H9 (cell line): ENCODE measurements at regions not wholly inside any gene's neighbourhood (a gene's known extent, or its start where the extent isn't known, plus 50 kb on each side); places are given as distances from the start of the nearest gene placed in this dataset.

Source experiments
- DNase-seq: peaks from one replicate; pipeline ENCODE4 v3.0.0-alpha.2; 2017
- H2AFZ ChIP-seq: one replicate; pipeline ENCODE4 v1.6.1; 2013; ENCODE audit warnings: mild to moderate bottlenecking, low read length, control low read depth, moderate library complexity
- H2AK5ac ChIP-seq: 2 replicates; pipeline ENCODE4 v1.6.1; 2013; ENCODE audit warnings: low read length, control low read depth, mixed read lengths; ENCODE audit not compliant: insufficient read length
- H2BK120ac ChIP-seq: one replicate; pipeline ENCODE4 v1.6.1; 2013; ENCODE audit warnings: low read depth, mild to moderate bottlenecking, low read length, control low read depth, inconsistent platforms; ENCODE audit not compliant: poor library complexity, severe bottlenecking
- H2BK12ac ChIP-seq: 2 replicates; pipeline ENCODE4 v1.6.1; 2013; ENCODE audit warnings: low read length, control low read depth, mixed read lengths, low read depth; ENCODE audit not compliant: insufficient read length
- H2BK15ac ChIP-seq: 2 replicates; pipeline ENCODE4 v1.6.1; 2013; ENCODE audit warnings: low read depth, low read length, control low read depth
- H2BK20ac ChIP-seq: one replicate; pipeline ENCODE4 v1.6.1; 2013; ENCODE audit warnings: low read depth, mild to moderate bottlenecking, low read length, control low read depth, inconsistent platforms; ENCODE audit not compliant: poor library complexity, severe bottlenecking
- H2BK5ac ChIP-seq: 2 replicates; pipeline ENCODE4 v1.6.1; 2013; ENCODE audit warnings: low read length, control low read depth, mixed read lengths; ENCODE audit not compliant: insufficient read length
- H3K14ac ChIP-seq: 2 replicates; pipeline ENCODE4 v1.6.1; 2013; ENCODE audit warnings: low read length, control low read depth; ENCODE audit not compliant: insufficient read depth
- H3K18ac ChIP-seq: 2 replicates; pipeline ENCODE4 v1.6.1; 2013; ENCODE audit warnings: low read depth, mild to moderate bottlenecking, mixed read lengths, low read length, control low read depth; ENCODE audit not compliant: insufficient read length
- H3K23ac ChIP-seq: 2 replicates; pipeline ENCODE4 v1.6.1; 2013; ENCODE audit warnings: low read length, control low read depth, mixed read lengths, low read depth; ENCODE audit not compliant: insufficient read length
- H3K23me2 ChIP-seq: 2 replicates; pipeline ENCODE4 v1.6.1; 2013; ENCODE audit warnings: low read depth, mild to moderate bottlenecking, mixed read lengths, low read length, control low read depth; ENCODE audit not compliant: insufficient read length, poor library complexity, severe bottlenecking
- H3K27ac ChIP-seq: 2 replicates; pipeline ENCODE4 v1.5.1; 2013; ENCODE audit warnings: low read length, control low read depth, mixed read lengths, low read depth; ENCODE audit not compliant: insufficient read length
- H3K27me3 ChIP-seq: 2 replicates; pipeline ENCODE4 v1.6.1; 2013; ENCODE audit warnings: low read length, control low read depth, inconsistent platforms; ENCODE audit not compliant: insufficient read depth
- H3K4ac ChIP-seq: 2 replicates; pipeline ENCODE4 v1.6.1; 2013; ENCODE audit warnings: low read depth, mild to moderate bottlenecking, control low read depth, inconsistent platforms, low read length, moderate library complexity
- H3K4me1 ChIP-seq: 2 replicates; pipeline ENCODE4 v1.6.1; 2013; ENCODE audit warnings: low read length, control low read depth, inconsistent platforms; ENCODE audit not compliant: insufficient read depth
- H3K4me2 ChIP-seq: 2 replicates; pipeline ENCODE4 v1.6.1; 2013; ENCODE audit warnings: low read length, control low read depth, mixed read lengths; ENCODE audit not compliant: insufficient read length, insufficient read depth
- H3K56ac ChIP-seq: 2 replicates; pipeline ENCODE4 v1.6.1; 2013; ENCODE audit warnings: low read depth, mild to moderate bottlenecking, mixed read lengths, low read length, control low read depth; ENCODE audit not compliant: insufficient read length
- H3K79me1 ChIP-seq: 2 replicates; pipeline ENCODE4 v1.6.1; 2013; ENCODE audit warnings: low read depth, mild to moderate bottlenecking, moderate library complexity, low read length, control low read depth, inconsistent platforms; ENCODE audit not compliant: insufficient read depth, poor library complexity, severe bottlenecking
- H3K79me2 ChIP-seq: 2 replicates; pipeline ENCODE4 v1.6.1; 2013; ENCODE audit warnings: low read length, control low read depth, inconsistent platforms; ENCODE audit not compliant: insufficient read depth
- H3K9ac ChIP-seq: 2 replicates; pipeline ENCODE4 v1.6.1; 2013; ENCODE audit warnings: low read length, control low read depth, mixed read lengths; ENCODE audit not compliant: insufficient read length; ENCODE audit errors: extremely low read depth
- H3K9me3 ChIP-seq: one replicate; pipeline ENCODE4 v1.6.1; 2013; ENCODE audit warnings: low read depth, low read length, inconsistent platforms; ENCODE audit not compliant: control insufficient read depth
- H3T11ph ChIP-seq: one replicate; pipeline ENCODE4 v1.6.1; 2013; ENCODE audit warnings: mild to moderate bottlenecking, low read length, control low read depth, inconsistent platforms
- H4K20me1 ChIP-seq: one replicate; pipeline ENCODE4 v1.6.1; 2013; ENCODE audit not compliant: control insufficient read depth, insufficient read length, insufficient read depth
- H4K5ac ChIP-seq: 2 replicates; pipeline ENCODE4 v1.6.1; 2013; ENCODE audit warnings: low read depth, mild to moderate bottlenecking, mixed read lengths, low read length, control low read depth; ENCODE audit not compliant: insufficient read length
- H4K8ac ChIP-seq: replicated peaks from 2 replicates; pipeline ENCODE4 v1.6.1; 2013; ENCODE audit warnings: low read length, control low read depth, mixed read lengths, low read depth; ENCODE audit not compliant: insufficient read length
- H4K91ac ChIP-seq: 2 replicates; pipeline ENCODE4 v1.6.1; 2013; ENCODE audit warnings: low read depth, mild to moderate bottlenecking, moderate library complexity, mixed read lengths, low read length, control low read depth; ENCODE audit not compliant: insufficient read length
- H3K27ac Mint-ChIP-seq, 3 experiments: 2 replicates in 2 of 3; 3 replicates in 1 of 3; pipeline ENCODE4 v1.8.0; 2020 to 2021; ENCODE audit warnings: mixed read lengths in 3 of 3, mild to moderate bottlenecking in 1 of 3, moderate library complexity in 1 of 3
- H3K27me3 Mint-ChIP-seq: 2 replicates; pipeline ENCODE4 v1.8.0; 2021; ENCODE audit warnings: low read depth, mild to moderate bottlenecking, moderate library complexity, mixed read lengths
- H3K36me3 Mint-ChIP-seq, 3 experiments: 2 replicates in 2 of 3; 3 replicates in 1 of 3; pipeline ENCODE4 v1.8.0; 2020 to 2021; ENCODE audit warnings: low read depth in 3 of 3, mixed read lengths in 3 of 3; ENCODE audit not compliant: insufficient read depth in 1 of 3
- H3K4me1 Mint-ChIP-seq, 2 experiments: 2 replicates each; pipeline ENCODE4 v1.8.0; 2020; ENCODE audit warnings: mixed read lengths in 2 of 2
- H3K4me3 Mint-ChIP-seq, 2 experiments: 2 replicates in 1 of 2; 3 replicates in 1 of 2; pipeline ENCODE4 v1.8.0; 2020 to 2021; ENCODE audit warnings: mild to moderate bottlenecking in 2 of 2, mixed read lengths in 2 of 2, moderate library complexity in 1 of 2
- H3K9me3 Mint-ChIP-seq, 2 experiments: 2 replicates in 1 of 2; 3 replicates in 1 of 2; pipeline ENCODE4 v1.8.0; 2020; ENCODE audit warnings: mild to moderate bottlenecking in 2 of 2, mixed read lengths in 2 of 2, moderate library complexity in 1 of 2
- CTCF ChIP-seq: fragments of 200-600 bp; sonication (generic); conservative IDR thresholded peaks from 3 replicates; pipeline ENCODE4 v1.8.0; 2021; ENCODE audit warnings: antibody characterized with exemption, mild to moderate bottlenecking

- H4K91ac ChIP-seq = no peak overlapping the region
- H3K27me3 ChIP-seq = no peaks in the 10 kb centered on the region
- H2AFZ ChIP-seq = no peak overlapping the region
- H2BK120ac ChIP-seq = no peak overlapping the region
- no peak overlapping the region for H3K14ac ChIP-seq
- no peak for TF ChIP-seq CTCF
- no peak overlapping the region for H2BK20ac ChIP-seq
- no peaks in the 10 kb centered on the region for H3K23me2 ChIP-seq
- H3K4me1 Mint-ChIP-seq = peaks cover 28 to 31% of the 10 kb centered on the region in 2 experiments
- no peak overlapping the region for H3K4me3 Mint-ChIP-seq
- no peak overlapping the region for H2BK5ac ChIP-seq
- H3K79me1 ChIP-seq = no peaks in the 10 kb centered on the region
- H2BK12ac ChIP-seq = no peak overlapping the region
- no peak overlapping the region for H3K27ac ChIP-seq
- no peak overlapping the region for H2AK5ac ChIP-seq
- no peak overlapping the region for H3T11ph ChIP-seq
- H3K23ac ChIP-seq = no peak overlapping the region
- H2BK15ac ChIP-seq = no peak overlapping the region
- no peak overlapping the region for H3K27ac Mint-ChIP-seq
- H3K79me2 ChIP-seq = no peaks in the 10 kb centered on the region
- H4K20me1 ChIP-seq = no peaks in the 10 kb centered on the region
- no peak overlapping the region for H3K9ac ChIP-seq
- no peak for DNase-seq
- no peak overlapping the region for H3K4ac ChIP-seq
- H3K4me1 ChIP-seq = peaks cover 9% of the 10 kb centered on the region; the same call in 1 of the 2 replicates
- H4K5ac ChIP-seq = no peak overlapping the region
- no peak overlapping the region for H3K56ac ChIP-seq
- H4K8ac ChIP-seq = no peak overlapping the region
- H3K27me3 Mint-ChIP-seq = no peaks in the 10 kb centered on the region
- no peak overlapping the region for H3K18ac ChIP-seq
- no peaks in the 10 kb centered on the region for H3K36me3 Mint-ChIP-seq
- no peaks in the 10 kb centered on the region for H3K9me3 ChIP-seq
- no peaks in the 10 kb centered on the region for H3K9me3 Mint-ChIP-seq
- no peak overlapping the region for H3K4me2 ChIP-seq
These were observed 278.6 kb downstream of the DUSP6 start for GRCh38 chr12:89073659-89074058.
